Liver (tissue), 8 donors: ENCODE measurements at regions not wholly inside any gene's neighbourhood (a gene's known extent, or its start where the extent isn't known, plus 50 kb on each side); places are given as distances from the start of the nearest gene placed in this dataset.

ENCODE experiments used
- DNase-seq: peaks from one replicate; pipeline ENCODE4 v3.0.0-alpha.2; 2017; ENCODE audit warnings: low spot score
- H3K27ac ChIP-seq, 2 donors: one replicate each; pipeline ENCODE4 v1.7.0; 2013; ENCODE audit warnings: inconsistent platforms in 2 of 2, low read length in 2 of 2, control low read depth in 1 of 2, low read depth in 1 of 2, mild to moderate bottlenecking in 1 of 2
- H3K27me3 ChIP-seq, 4 donors: one replicate each; pipeline versions ENCODE4 v1.6.1 to v1.7.0; 2013; ENCODE audit warnings: low read length in 3 of 4, inconsistent platforms in 1 of 4, mild to moderate bottlenecking in 1 of 4, moderate library complexity in 1 of 4; ENCODE audit not compliant: control insufficient read depth in 4 of 4, insufficient read depth in 4 of 4
- H3K36me3 ChIP-seq, 4 donors: one replicate each; pipeline versions ENCODE4 v1.6.1 to v1.7.0; 2013; ENCODE audit warnings: low read length in 3 of 4, mild to moderate bottlenecking in 3 of 4, low read depth in 1 of 4, moderate library complexity in 1 of 4; ENCODE audit not compliant: control insufficient read depth in 4 of 4, insufficient read depth in 3 of 4
- H3K4me1 ChIP-seq, 4 donors: one replicate each; pipeline versions ENCODE4 v1.6.1 to v1.7.0; 2013; ENCODE audit warnings: low read length in 3 of 4, mild to moderate bottlenecking in 3 of 4, moderate library complexity in 1 of 4; ENCODE audit not compliant: control insufficient read depth in 4 of 4, insufficient read depth in 4 of 4
- H3K4me3 ChIP-seq, 3 donors: one replicate each; pipeline versions ENCODE4 v1.6.1 to v1.7.0; 2013; ENCODE audit warnings: low read length in 3 of 3, control low read depth in 1 of 3, low read depth in 1 of 3, mild to moderate bottlenecking in 1 of 3
- H3K9ac ChIP-seq, 2 donors: one replicate each; pipeline ENCODE4 v1.7.0; 2013; ENCODE audit warnings: low read length in 2 of 2, mild to moderate bottlenecking in 2 of 2, moderate library complexity in 2 of 2, control low read depth in 1 of 2, low read depth in 1 of 2
- H3K9me3 ChIP-seq, 4 donors: one replicate each; pipeline versions ENCODE4 v1.6.1 to v1.7.0; 2013; ENCODE audit warnings: low read length in 3 of 4; ENCODE audit not compliant: control insufficient read depth in 4 of 4
- EGR1 ChIP-seq, 2 donors: IDR thresholded peaks; 2 replicates each; pipeline ENCODE4 v1.6.1; 2016 to 2018; ENCODE audit warnings: antibody characterized with exemption in 2 of 2, low read depth in 2 of 2
- FOXA1 ChIP-seq: IDR thresholded peaks from 2 replicates; pipeline ENCODE4 v1.6.1; 2016; ENCODE audit warnings: antibody characterized with exemption
- FOXA2 ChIP-seq: IDR thresholded peaks from 2 replicates; pipeline ENCODE4 v1.6.1; 2016; ENCODE audit warnings: antibody characterized with exemption
- GABPA ChIP-seq, 2 donors: IDR thresholded peaks in 1 of 2; conservative IDR thresholded peaks in 1 of 2; 2 replicates each; pipeline ENCODE4 v1.6.1; 2016; ENCODE audit warnings: antibody characterized with exemption in 2 of 2, mild to moderate bottlenecking in 1 of 2, moderate library complexity in 1 of 2
- HNF4A ChIP-seq, 2 donors: conservative IDR thresholded peaks; 2 replicates each; pipeline ENCODE4 v1.6.1; 2016; ENCODE audit warnings: antibody characterized with exemption in 2 of 2, mild to moderate bottlenecking in 2 of 2
- HNF4G ChIP-seq: IDR thresholded peaks from 2 replicates; pipeline ENCODE4 v1.6.1; 2016; ENCODE audit warnings: antibody characterized with exemption
- JUND ChIP-seq, 2 donors: IDR thresholded peaks; 2 replicates each; pipeline ENCODE4 v1.6.1; 2016; ENCODE audit warnings: antibody characterized with exemption in 2 of 2
- NR2F2 ChIP-seq: IDR thresholded peaks from 2 replicates; pipeline ENCODE4 v1.6.1; 2016; ENCODE audit warnings: antibody characterized with exemption
- RAD21 ChIP-seq, 2 donors: IDR thresholded peaks; 2 replicates each; pipeline ENCODE4 v1.6.1; 2016; ENCODE audit warnings: antibody characterized with exemption in 2 of 2, mild to moderate bottlenecking in 2 of 2
- RXRA ChIP-seq, 2 donors: IDR thresholded peaks; 2 replicates each; pipeline ENCODE4 v1.6.1; 2017 to 2018; ENCODE audit warnings: antibody characterized with exemption in 2 of 2, mild to moderate bottlenecking in 1 of 2
- SP1 ChIP-seq: IDR thresholded peaks from 2 replicates; pipeline ENCODE4 v1.6.1; 2018; ENCODE audit warnings: antibody characterized with exemption, mild to moderate bottlenecking
- TAF1 ChIP-seq: conservative IDR thresholded peaks from 2 replicates; pipeline ENCODE4 v1.6.1; 2016; ENCODE audit warnings: antibody characterized with exemption, mild to moderate bottlenecking
- YY1 ChIP-seq: IDR thresholded peaks from 2 replicates; pipeline ENCODE4 v1.6.1; 2016; ENCODE audit warnings: antibody characterized with exemption, mild to moderate bottlenecking
- WGBS: extraction: QIAGEN DNeasy Blood & Tissue Kit; methylation state at CpG from one replicate; pipeline ENCODE4 v1.1.7; 2013; 5-methylcytosine and 5-hydroxymethylcytosine counted together
- TF ChIP-seq, protein P1 (sequence below): IDR thresholded peaks from 2 replicates; pipeline ENCODE4 v1.6.1; 2016; ENCODE audit warnings: antibody characterized with exemption
- TF ChIP-seq, protein P2 (sequence below): IDR thresholded peaks from 2 replicates; pipeline ENCODE4 v1.6.1; 2016; ENCODE audit warnings: antibody characterized with exemption
- TF ChIP-seq, protein P3 (sequence below): fragments of 150-350 bp; IDR thresholded peaks from 2 replicates; pipeline ENCODE4 v1.5.1; 2017; ENCODE audit warnings: improper control_type of control experiment, low read depth, low read length; ENCODE audit not compliant: missing input control
- TF ChIP-seq, protein P4 (sequence below): IDR thresholded peaks from 2 replicates; pipeline ENCODE4 v1.6.1; 2016; ENCODE audit warnings: antibody characterized with exemption, mild to moderate bottlenecking
- TF ChIP-seq, protein P5 (sequence below): IDR thresholded peaks from 2 replicates; pipeline ENCODE4 v1.6.1; 2016; ENCODE audit warnings: antibody characterized with exemption
- donor health status: healthy.
- donor health status: healthy.
- donor health status: healthy.
- donor health status: healthy.
- donor health status: healthy.

DNA sequence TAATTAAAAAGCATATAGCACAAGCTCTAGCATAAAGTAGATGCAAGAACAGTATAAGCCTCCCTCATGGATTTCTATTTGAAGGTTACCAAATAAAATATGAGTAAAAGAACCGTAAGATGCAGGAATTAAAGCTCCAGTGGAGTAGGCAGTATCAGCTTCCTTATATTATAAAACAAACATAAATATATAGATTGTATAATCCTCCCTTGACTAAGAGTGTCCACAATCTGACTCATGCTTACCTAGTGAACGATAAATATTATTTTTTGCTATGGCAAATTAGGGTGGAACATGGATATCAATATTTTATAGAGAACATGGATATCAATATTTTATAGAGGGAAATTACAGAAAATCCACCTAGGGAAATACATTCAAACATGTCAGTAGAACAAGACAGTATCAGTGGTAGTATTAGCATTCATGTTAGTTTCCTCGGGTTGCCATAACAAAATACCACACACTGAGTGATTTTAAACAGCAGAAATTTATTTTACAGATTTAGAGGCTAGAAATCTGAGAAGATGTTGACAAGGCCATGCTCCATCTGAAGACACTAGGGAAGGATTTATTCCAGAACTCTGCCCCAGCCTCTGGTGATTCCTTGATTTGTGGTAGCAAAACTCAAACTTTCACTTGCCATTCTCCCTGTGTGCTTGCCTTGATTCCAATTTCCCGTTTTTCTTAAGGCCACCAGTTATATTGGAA lies 1521.3 kb downstream of the SI start:
- no peak overlapping the region for H3K4me3 ChIP-seq
- H3K27ac ChIP-seq = no peak overlapping the region
- H3K9me3 ChIP-seq = no peaks in the 10 kb centered on the region
- no peak overlapping the region for H3K9ac ChIP-seq
- no peaks in the 10 kb centered on the region for H3K4me1 ChIP-seq
- WGBS = 74% methylated on average over 4 of the region's 4 CpGs
- no peaks in the 10 kb centered on the region for H3K27me3 ChIP-seq
- no peak for DNase-seq
- TF ChIP-seq, protein P1, sequence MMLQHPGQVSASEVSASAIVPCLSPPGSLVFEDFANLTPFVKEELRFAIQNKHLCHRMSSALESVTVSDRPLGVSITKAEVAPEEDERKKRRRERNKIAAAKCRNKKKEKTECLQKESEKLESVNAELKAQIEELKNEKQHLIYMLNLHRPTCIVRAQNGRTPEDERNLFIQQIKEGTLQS = no peak
- TF ChIP-seq, protein P2, sequence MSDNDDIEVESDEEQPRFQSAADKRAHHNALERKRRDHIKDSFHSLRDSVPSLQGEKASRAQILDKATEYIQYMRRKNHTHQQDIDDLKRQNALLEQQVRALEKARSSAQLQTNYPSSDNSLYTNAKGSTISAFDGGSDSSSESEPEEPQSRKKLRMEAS = no peak
- no peak for TF ChIP-seq GABPA (IDR thresholded peaks at IDR 0.05 in 1 of 2, conservative IDR thresholded peaks at IDR 0.05 in 1 of 2)
- no peak for TF ChIP-seq RAD21 (IDR thresholded peaks at IDR 0.05)
- TF ChIP-seq, protein P3, sequence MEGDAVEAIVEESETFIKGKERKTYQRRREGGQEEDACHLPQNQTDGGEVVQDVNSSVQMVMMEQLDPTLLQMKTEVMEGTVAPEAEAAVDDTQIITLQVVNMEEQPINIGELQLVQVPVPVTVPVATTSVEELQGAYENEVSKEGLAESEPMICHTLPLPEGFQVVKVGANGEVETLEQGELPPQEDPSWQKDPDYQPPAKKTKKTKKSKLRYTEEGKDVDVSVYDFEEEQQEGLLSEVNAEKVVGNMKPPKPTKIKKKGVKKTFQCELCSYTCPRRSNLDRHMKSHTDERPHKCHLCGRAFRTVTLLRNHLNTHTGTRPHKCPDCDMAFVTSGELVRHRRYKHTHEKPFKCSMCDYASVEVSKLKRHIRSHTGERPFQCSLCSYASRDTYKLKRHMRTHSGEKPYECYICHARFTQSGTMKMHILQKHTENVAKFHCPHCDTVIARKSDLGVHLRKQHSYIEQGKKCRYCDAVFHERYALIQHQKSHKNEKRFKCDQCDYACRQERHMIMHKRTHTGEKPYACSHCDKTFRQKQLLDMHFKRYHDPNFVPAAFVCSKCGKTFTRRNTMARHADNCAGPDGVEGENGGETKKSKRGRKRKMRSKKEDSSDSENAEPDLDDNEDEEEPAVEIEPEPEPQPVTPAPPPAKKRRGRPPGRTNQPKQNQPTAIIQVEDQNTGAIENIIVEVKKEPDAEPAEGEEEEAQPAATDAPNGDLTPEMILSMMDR = no peak
- TF ChIP-seq, protein P4, sequence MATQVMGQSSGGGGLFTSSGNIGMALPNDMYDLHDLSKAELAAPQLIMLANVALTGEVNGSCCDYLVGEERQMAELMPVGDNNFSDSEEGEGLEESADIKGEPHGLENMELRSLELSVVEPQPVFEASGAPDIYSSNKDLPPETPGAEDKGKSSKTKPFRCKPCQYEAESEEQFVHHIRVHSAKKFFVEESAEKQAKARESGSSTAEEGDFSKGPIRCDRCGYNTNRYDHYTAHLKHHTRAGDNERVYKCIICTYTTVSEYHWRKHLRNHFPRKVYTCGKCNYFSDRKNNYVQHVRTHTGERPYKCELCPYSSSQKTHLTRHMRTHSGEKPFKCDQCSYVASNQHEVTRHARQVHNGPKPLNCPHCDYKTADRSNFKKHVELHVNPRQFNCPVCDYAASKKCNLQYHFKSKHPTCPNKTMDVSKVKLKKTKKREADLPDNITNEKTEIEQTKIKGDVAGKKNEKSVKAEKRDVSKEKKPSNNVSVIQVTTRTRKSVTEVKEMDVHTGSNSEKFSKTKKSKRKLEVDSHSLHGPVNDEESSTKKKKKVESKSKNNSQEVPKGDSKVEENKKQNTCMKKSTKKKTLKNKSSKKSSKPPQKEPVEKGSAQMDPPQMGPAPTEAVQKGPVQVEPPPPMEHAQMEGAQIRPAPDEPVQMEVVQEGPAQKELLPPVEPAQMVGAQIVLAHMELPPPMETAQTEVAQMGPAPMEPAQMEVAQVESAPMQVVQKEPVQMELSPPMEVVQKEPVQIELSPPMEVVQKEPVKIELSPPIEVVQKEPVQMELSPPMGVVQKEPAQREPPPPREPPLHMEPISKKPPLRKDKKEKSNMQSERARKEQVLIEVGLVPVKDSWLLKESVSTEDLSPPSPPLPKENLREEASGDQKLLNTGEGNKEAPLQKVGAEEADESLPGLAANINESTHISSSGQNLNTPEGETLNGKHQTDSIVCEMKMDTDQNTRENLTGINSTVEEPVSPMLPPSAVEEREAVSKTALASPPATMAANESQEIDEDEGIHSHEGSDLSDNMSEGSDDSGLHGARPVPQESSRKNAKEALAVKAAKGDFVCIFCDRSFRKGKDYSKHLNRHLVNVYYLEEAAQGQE = no peak
- no peak for TF ChIP-seq NR2F2
- no peak for TF ChIP-seq JUND (IDR thresholded peaks at IDR 0.05)
- TF ChIP-seq HNF4A (conservative IDR thresholded peaks at IDR 0.05) = no peak
- TF ChIP-seq HNF4G = no peak
- TF ChIP-seq EGR1 (IDR thresholded peaks at IDR 0.05; ENCODE audit: low read depth in 2 of 2) = no peak
- no peak for TF ChIP-seq TAF1
- TF ChIP-seq, protein P5, sequence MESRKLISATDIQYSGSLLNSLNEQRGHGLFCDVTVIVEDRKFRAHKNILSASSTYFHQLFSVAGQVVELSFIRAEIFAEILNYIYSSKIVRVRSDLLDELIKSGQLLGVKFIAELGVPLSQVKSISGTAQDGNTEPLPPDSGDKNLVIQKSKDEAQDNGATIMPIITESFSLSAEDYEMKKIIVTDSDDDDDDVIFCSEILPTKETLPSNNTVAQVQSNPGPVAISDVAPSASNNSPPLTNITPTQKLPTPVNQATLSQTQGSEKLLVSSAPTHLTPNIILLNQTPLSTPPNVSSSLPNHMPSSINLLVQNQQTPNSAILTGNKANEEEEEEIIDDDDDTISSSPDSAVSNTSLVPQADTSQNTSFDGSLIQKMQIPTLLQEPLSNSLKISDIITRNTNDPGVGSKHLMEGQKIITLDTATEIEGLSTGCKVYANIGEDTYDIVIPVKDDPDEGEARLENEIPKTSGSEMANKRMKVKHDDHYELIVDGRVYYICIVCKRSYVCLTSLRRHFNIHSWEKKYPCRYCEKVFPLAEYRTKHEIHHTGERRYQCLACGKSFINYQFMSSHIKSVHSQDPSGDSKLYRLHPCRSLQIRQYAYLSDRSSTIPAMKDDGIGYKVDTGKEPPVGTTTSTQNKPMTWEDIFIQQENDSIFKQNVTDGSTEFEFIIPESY = no peak
- no peak for TF ChIP-seq SP1
- no peak for TF ChIP-seq FOXA2
- TF ChIP-seq YY1 = no peak
- no peak for TF ChIP-seq FOXA1
- no peak for TF ChIP-seq RXRA (IDR thresholded peaks at IDR 0.05)
- H3K36me3 ChIP-seq = no peaks in the 10 kb centered on the region
